ENCODE measurements at regions not wholly inside any gene's neighbourhood (a gene's known extent, or its start where the extent isn't known, plus 50 kb on each side); places are given as distances from the start of the nearest gene placed in this dataset.

- H3K36me3 ChIP-seq (ENCODE audit: control insufficient read depth, insufficient read depth, low read length), result no peaks in the 10 kb centered on the region
- TF ChIP-seq CTCF (IDR thresholded peaks at IDR 0.05; ENCODE audit: insufficient read depth in 1 of 2, low read depth in 1 of 2, low read length in 1 of 2, severe bottlenecking in 1 of 2, unreplicated experiment in 1 of 2), result no peak
- no peak overlapping the region for H3K4me3 ChIP-seq (ENCODE audit: low read depth, low read length)
- BruUV-seq (replicated peaks), result no TSS peak
- ChIA-PET CTCF (no interaction called here), POLR2A (no interaction called here)
- H3K27me3 ChIP-seq (replicated peaks; ENCODE audit: control insufficient read depth, insufficient read depth, low read length), result no peaks in the 10 kb centered on the region
- H3K4me3 Mint-ChIP-seq (ENCODE audit: unreplicated experiment), result no peak overlapping the region
- DNase-seq, result no peak
- H3K9me3 ChIP-seq, result no peaks in the 10 kb centered on the region
- intact Hi-C loops (cut with micrococcal nuclease; ENCODE audit: unreplicated experiment), result no loop called here
- no peaks in the 10 kb centered on the region for H3K4me1 ChIP-seq
- H3K9me3 Mint-ChIP-seq (ENCODE audit: unreplicated experiment), result no peaks in the 10 kb centered on the region
- H3K4me1 Mint-ChIP-seq (ENCODE audit: low read depth, unreplicated experiment), result no peaks in the 10 kb centered on the region
- H3K27ac Mint-ChIP-seq (ENCODE audit: unreplicated experiment), result no peak overlapping the region
- no peaks in the 10 kb centered on the region for H3K36me3 Mint-ChIP-seq (ENCODE audit: insufficient read depth, unreplicated experiment)
- no peaks in the 10 kb centered on the region for H3K27me3 Mint-ChIP-seq (ENCODE audit: insufficient read depth, unreplicated experiment)
Observed at GRCh38 chr18:56000041-56000440, 412.0 kb upstream of the TCF4 start.

- no peaks in the 10 kb centered on the region for H3K36me3 ChIP-seq (ENCODE audit: control insufficient read depth, insufficient read depth, low read length)
- no TSS peak for BruUV-seq (replicated peaks)
- H3K27me3 Mint-ChIP-seq (ENCODE audit: insufficient read depth, unreplicated experiment), result no peaks in the 10 kb centered on the region
- H3K27me3 ChIP-seq (replicated peaks; ENCODE audit: control insufficient read depth, insufficient read depth, low read length), result no peaks in the 10 kb centered on the region
- H3K9me3 Mint-ChIP-seq (ENCODE audit: unreplicated experiment), result no peaks in the 10 kb centered on the region
- no peak overlapping the region for H3K4me3 Mint-ChIP-seq (ENCODE audit: unreplicated experiment)
- ChIA-PET POLR2A (no interaction called here), CTCF (no interaction called here)
- H3K4me1 ChIP-seq, result no peaks in the 10 kb centered on the region
- H3K4me3 ChIP-seq (ENCODE audit: low read depth, low read length), result no peak overlapping the region
- intact Hi-C loops (cut with micrococcal nuclease; ENCODE audit: unreplicated experiment), result no loop called here
- no peak for DNase-seq
- no peaks in the 10 kb centered on the region for H3K4me1 Mint-ChIP-seq (ENCODE audit: low read depth, unreplicated experiment)
- H3K36me3 Mint-ChIP-seq (ENCODE audit: insufficient read depth, unreplicated experiment), result no peaks in the 10 kb centered on the region
- no peak overlapping the region for H3K27ac Mint-ChIP-seq (ENCODE audit: unreplicated experiment)
- H3K9me3 ChIP-seq, result no peaks in the 10 kb centered on the region
- TF ChIP-seq CTCF (IDR thresholded peaks at IDR 0.05; ENCODE audit: insufficient read depth in 1 of 2, low read depth in 1 of 2, low read length in 1 of 2, severe bottlenecking in 1 of 2, unreplicated experiment in 1 of 2), result no peak
Observed at GRCh38 chr18:55999641-56000040, 411.6 kb upstream of the TCF4 start.

- BruUV-seq (replicated peaks), result no TSS peak
- no peaks in the 10 kb centered on the region for H3K36me3 Mint-ChIP-seq (ENCODE audit: insufficient read depth, unreplicated experiment)
- ChIA-PET CTCF (no interaction called here), POLR2A (no interaction called here)
- H3K4me3 Mint-ChIP-seq (ENCODE audit: unreplicated experiment), result no peak overlapping the region
- TF ChIP-seq CTCF (IDR thresholded peaks at IDR 0.05; ENCODE audit: insufficient read depth in 1 of 2, low read depth in 1 of 2, low read length in 1 of 2, severe bottlenecking in 1 of 2, unreplicated experiment in 1 of 2), result no peak
- no peak overlapping the region for H3K27ac Mint-ChIP-seq (ENCODE audit: unreplicated experiment)
- H3K27me3 ChIP-seq (replicated peaks; ENCODE audit: control insufficient read depth, insufficient read depth, low read length), result no peaks in the 10 kb centered on the region
- intact Hi-C loops (cut with micrococcal nuclease; ENCODE audit: unreplicated experiment), result no loop called here
- no peaks in the 10 kb centered on the region for H3K27me3 Mint-ChIP-seq (ENCODE audit: insufficient read depth, unreplicated experiment)
- no peak for DNase-seq
- H3K9me3 Mint-ChIP-seq (ENCODE audit: unreplicated experiment), result no peaks in the 10 kb centered on the region
- no peaks in the 10 kb centered on the region for H3K9me3 ChIP-seq
- H3K36me3 ChIP-seq (ENCODE audit: control insufficient read depth, insufficient read depth, low read length), result no peaks in the 10 kb centered on the region
- H3K4me1 Mint-ChIP-seq (ENCODE audit: low read depth, unreplicated experiment), result no peaks in the 10 kb centered on the region
- H3K4me1 ChIP-seq, result no peaks in the 10 kb centered on the region
- H3K4me3 ChIP-seq (ENCODE audit: low read depth, low read length), result no peak overlapping the region
Observed at GRCh38 chr18:55998801-55999385, 410.9 kb upstream of the TCF4 start.

Measured in Caco-2 (cell line).